ENCODE measurements at regions not wholly inside any gene's neighbourhood (a gene's known extent, or its start where the extent isn't known, plus 50 kb on each side); places are given as distances from the start of the nearest gene placed in this dataset.

DNA sequence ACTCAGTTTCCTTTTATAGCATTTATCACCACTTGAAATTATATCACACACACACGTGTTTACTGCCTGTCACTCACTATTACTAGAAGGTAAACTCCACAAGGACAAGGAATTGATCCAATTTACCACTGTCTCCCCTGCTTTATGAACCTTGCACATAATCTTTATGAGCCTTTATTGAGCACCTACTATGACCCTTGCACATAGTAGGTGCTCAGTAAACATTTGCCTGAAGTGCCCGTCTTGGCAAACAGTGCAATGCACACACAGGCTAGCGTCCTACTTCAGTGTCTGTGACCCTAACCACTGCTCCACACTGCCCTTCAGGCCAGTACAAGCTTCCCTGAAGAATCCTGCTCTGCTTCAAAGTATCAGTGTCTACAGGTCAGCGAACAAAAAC lies 237.7 kb upstream of the TMC3 start:
- no peak for ATAC-seq (replicated peaks in 6 of 8)
- in situ Hi-C loops (cut with MboI; ENCODE audit: low pct_unique_long_range_greater_than_20kb in 2 of 9, low sequenced_read_pairs in 9 of 9, unreplicated experiment in 9 of 9), result no loop called here
- 20 to 100% (median 60%) methylated on average over 1 to 3 of the region's 4 CpGs; no CpG with 5 or more reads in 3 of the 10 experiments for WGBS, 10 experiments
- Histone ChIP-seq H3K27ac (no peak overlapping the region), H3K4me3 (no peak overlapping the region), H3K4me1 (replicated peaks in 1 of 2) (no peaks in the 10 kb centered on the region)

DNA sequence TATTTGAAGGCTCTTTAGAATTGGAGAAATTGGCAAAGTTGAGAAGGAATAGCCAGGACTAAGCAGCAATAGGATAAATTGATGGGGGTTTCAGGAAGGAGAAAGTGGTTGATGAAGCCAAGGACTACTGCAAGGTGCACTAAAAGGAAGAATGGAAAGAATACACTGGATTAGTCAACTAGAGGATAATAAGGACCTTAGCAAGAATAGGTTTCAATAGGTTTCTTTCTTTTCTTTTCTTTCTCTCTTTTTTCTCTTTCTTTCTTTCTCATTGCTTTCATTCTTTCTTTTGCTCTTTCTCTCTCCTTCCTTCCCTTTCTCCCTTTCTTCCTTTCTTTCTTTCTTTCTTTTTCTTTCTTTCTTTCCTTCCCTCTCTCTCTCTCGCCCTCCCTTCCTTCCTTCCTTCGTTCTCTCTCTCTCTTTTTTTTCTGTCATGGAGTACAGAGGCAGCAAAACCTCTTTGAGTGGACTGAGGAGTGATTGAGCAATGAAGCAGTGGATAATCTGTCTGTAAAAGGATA lies 234.4 kb upstream of the TMC3 start:
- in situ Hi-C loops (cut with MboI; ENCODE audit: low pct_unique_long_range_greater_than_20kb in 2 of 9, low sequenced_read_pairs in 9 of 9, unreplicated experiment in 9 of 9), result no loop called here
- Histone ChIP-seq H3K4me1 (replicated peaks in 1 of 2) (no peaks in the 10 kb centered on the region), H3K27ac (no peak overlapping the region), H3K4me3 (no peak overlapping the region)
- 0 to 100% (median 44%) methylated on average over 1 to 2 of the region's 2 CpGs; no CpG with 5 or more reads in 1 of the 10 experiments for WGBS, 10 experiments
- no peak for ATAC-seq (replicated peaks in 6 of 8)

DNA sequence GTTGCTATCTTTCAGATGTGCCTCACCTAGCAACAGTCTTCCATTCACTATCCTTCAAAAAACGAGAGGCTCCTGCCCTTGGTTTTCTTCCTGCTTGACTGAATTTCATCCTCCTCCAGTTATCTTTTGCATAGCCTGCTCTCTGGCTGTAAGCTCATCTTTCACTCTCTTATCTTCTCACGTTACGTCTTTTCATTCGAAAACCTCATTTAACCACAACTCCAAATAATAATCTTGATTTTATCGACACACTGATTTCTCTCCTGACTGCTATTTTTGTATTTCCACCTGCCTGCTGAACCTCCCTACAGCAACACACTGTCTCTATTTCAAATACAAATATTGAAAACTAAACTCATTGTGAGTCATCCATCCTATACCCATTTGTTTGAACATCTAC lies 230.7 kb upstream of the TMC3 start:
- no peak overlapping the region for H3K4me3 ChIP-seq
- H3K27ac ChIP-seq, result no peak overlapping the region
- ATAC-seq (replicated peaks in 6 of 8), result no peak
- in situ Hi-C loops (cut with MboI; ENCODE audit: low pct_unique_long_range_greater_than_20kb in 2 of 9, low sequenced_read_pairs in 9 of 9, unreplicated experiment in 9 of 9), result no loop called here
- H3K4me1 ChIP-seq (replicated peaks in 1 of 2), result no peaks in the 10 kb centered on the region
- 51 to 86% (median 75%) methylated on average over 2 to 5 of the region's 5 CpGs for WGBS, 10 experiments

DNA sequence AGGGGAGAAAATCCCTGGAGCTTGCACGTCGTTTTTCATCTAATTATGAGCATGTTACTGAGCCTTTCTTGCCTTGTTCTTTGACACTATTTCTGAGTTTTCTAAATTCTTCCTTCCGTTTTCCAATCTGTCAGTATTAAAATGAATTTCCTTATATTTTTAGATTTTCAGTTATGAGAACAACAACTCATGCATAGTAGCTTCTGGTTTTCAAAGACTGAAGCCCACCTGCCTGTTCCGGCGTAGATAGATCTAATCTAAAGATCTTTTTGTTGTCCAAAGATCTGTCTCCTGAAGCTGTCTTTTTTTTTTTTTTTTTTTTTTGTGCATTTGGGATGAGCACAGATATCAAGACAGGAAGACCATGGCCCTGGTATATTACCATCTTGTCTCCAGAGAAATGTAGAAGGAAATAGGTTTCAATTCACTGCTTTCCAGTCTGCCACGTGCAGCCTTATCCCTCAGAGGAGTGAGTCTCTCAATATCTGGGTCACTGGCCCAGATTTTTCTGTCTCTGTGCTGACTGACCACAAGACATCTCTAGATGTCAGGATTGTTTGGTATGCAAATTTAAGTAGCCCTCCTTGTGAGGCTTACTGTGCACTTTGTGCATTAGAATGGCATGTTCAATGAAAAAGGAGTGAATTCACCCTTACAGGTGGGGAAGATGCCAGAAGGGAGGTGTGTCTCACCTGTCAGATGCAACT lies 222.3 kb upstream of the TMC3 start:
- Histone ChIP-seq H3K4me3 (no peak overlapping the region), H3K4me1 (replicated peaks in 1 of 2) (no peaks in the 10 kb centered on the region), H3K27ac (no peak overlapping the region)
- WGBS, 10 experiments, result 3 to 97% (median 85%) methylated on average over 2 to 6 of the region's 6 CpGs
- no peak for ATAC-seq (replicated peaks in 6 of 8)
- in situ Hi-C loops (cut with MboI; ENCODE audit: low pct_unique_long_range_greater_than_20kb in 2 of 9, low sequenced_read_pairs in 9 of 9, unreplicated experiment in 9 of 9), result no loop called here

DNA sequence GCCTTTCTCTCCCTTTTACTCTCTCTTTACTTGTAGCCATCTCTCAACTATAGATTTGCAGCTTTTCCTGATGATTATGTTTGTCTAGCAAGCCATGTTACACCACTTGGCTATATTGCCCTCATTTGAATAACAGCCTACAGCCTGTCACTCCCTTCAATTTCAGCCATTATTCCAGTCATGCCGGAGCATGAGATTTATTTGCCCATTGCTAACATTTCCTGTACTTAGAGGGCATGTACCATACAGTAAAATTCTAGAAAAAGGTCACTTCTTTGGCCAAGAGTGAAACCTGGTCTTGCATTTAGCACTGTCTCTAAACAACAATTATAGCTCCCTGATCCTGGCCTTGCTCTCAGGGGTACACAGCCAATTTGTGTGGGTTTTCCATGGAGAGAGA lies 221.7 kb upstream of the TMC3 start:
- 13 to 100% (median 83%) methylated on average over 1 of the region's 1 CpG; no CpG with 5 or more reads in 3 of the 10 experiments for WGBS, 10 experiments
- in situ Hi-C loops (cut with MboI; ENCODE audit: low pct_unique_long_range_greater_than_20kb in 2 of 9, low sequenced_read_pairs in 9 of 9, unreplicated experiment in 9 of 9), result no loop called here

DNA sequence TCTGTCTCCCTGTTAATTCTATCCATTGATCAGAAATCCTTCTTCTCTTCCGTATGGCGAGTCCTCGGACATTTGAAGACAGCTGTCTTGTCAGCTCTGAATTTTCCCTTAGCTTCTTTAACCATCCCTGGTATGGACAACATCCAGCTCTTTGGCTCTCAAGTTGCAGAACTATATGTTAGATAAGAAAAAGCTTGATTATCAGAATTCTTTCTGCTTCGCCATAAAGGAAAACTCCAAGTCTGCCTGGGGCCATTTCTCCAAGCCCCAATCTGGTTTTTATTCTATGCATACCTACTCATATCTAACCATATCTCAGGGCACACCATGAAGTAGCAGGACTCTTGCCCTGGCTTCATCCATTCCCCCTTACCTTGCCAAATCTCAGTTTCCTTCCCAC lies 215.7 kb upstream of the TMC3 start:
- Histone ChIP-seq H3K4me3 (no peak overlapping the region), H3K27ac (no peak overlapping the region), H3K4me1 (replicated peaks in 1 of 2) (no peaks in the 10 kb centered on the region)
- in situ Hi-C loops (cut with MboI; ENCODE audit: low pct_unique_long_range_greater_than_20kb in 2 of 9, low sequenced_read_pairs in 9 of 9, unreplicated experiment in 9 of 9), result no loop called here
- ATAC-seq (replicated peaks in 6 of 8), result no peak
- 67 to 100% (median 97%) methylated on average over 1 to 4 of the region's 4 CpGs; no CpG with 5 or more reads in 1 of the 10 experiments for WGBS, 10 experiments

More for the DNA sequence above, 221.7 kb upstream of the TMC3 start:
- Histone ChIP-seq H3K27ac (no peak overlapping the region), H3K4me3 (no peak overlapping the region), H3K4me1 (replicated peaks in 1 of 2) (no peaks in the 10 kb centered on the region)
- no peak for ATAC-seq (replicated peaks in 6 of 8)

DNA sequence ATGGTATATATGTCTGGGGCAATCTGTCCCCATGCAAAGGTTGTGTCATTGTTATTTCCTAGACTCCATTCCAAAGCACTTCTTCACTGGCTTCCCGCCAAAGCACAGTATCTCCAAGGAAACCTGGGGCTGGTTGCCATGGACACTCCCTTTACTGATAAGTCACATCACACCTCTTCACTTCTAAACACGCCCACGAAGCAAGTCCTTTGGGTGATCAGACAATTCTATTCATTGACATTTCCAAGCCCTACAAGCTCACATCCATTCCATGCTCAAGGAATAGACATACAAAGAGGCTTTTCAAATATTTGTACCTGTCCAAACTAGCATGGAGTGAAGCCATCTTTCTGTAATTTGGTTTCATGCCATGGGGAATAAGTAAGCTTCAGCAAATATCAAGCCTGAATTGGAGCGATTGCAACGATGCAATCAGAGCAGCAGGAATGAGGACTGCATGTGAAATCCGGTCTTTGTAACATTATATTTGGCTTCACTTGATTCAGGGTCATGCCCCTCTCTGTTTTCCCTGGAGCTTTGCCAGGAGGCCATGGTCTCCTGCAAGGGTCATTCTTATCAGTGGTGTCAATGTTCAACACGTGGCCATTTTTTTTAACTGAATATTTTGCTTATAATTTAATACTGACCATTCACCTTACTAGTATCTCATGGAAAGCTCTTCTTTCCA lies 201.6 kb upstream of the TMC3 start:
- 34 to 89% (median 74%) methylated on average over 2 to 7 of the region's 7 CpGs; no CpG with 5 or more reads in 1 of the 10 experiments for WGBS, 10 experiments
- Histone ChIP-seq H3K4me3 (no peak overlapping the region), H3K4me1 (replicated peaks in 1 of 2) (peaks cover 7 to 10% of the 10 kb centered on the region in 2 donors), H3K27ac (no peak overlapping the region)
- peak in 3 of 8 experiments; percentile 49 to 91 (median 63) for ATAC-seq (replicated peaks in 6 of 8)
- in situ Hi-C loops (cut with MboI; ENCODE audit: low pct_unique_long_range_greater_than_20kb in 2 of 9, low sequenced_read_pairs in 9 of 9, unreplicated experiment in 9 of 9), result no loop called here

DNA sequence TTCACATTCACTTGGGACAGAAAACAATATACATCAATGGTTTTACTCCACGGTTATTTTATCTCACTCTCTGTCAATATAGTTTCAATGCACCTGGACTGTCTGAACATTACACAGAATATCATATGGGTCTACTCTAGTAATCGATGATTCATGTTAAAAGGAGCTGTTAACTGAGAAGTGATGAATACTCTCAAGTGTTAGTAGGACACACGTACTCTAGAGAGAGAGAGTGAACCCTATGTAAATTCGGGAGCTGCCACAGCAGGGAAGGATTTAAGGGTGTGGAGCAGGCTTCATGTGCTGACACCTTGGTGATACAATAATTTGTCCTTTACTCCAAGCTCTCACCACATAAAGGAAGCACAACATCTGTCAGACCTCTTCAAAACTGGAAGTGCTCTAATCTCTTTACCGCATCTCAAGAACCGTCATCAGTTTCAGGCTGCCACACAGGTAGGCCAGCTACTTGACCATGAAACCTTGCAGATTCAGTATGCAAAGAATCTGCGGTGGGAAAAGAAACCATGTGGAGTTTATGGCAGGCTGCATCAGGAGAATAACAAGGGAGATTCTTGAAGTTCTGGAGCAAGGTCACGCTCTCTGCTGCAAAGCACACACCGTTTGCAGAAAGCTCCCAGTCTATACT lies 199.2 kb upstream of the TMC3 start:
- in situ Hi-C loops (cut with MboI; ENCODE audit: low pct_unique_long_range_greater_than_20kb in 2 of 9, low sequenced_read_pairs in 9 of 9, unreplicated experiment in 9 of 9), result no loop called here
- WGBS, 10 experiments, result 49 to 95% (median 74%) methylated on average over 2 to 9 of the region's 9 CpGs; no CpG with 5 or more reads in 1 of the 10 experiments
- ATAC-seq (replicated peaks in 6 of 8), result no peak

DNA sequence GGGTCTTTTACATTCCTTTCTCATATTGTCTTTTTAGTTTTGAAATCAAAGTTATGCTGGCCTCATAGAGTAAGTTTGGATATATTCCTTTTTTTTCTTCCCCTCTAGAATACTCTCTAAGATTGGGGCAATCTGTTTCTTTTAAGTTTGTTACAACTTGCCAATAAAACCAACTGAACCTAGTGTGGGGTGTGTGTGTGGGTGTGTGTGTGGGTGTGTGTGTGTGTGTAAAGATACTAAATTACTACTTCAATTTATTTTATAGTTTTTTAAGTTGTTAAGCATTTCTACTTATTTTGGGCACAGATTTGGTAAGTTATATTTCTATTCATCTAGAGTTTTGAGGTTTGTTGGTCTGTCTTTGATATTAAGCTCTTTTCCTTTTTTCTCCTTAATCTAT lies 198.2 kb upstream of the TMC3 start:
- ATAC-seq (replicated peaks in 6 of 8), result no peak
- in situ Hi-C loops (cut with MboI; ENCODE audit: low pct_unique_long_range_greater_than_20kb in 2 of 9, low sequenced_read_pairs in 9 of 9, unreplicated experiment in 9 of 9), result no loop called here
- H3K4me1 ChIP-seq (replicated peaks in 1 of 2), result peaks cover 7 to 16% of the 10 kb centered on the region in 2 donors

More for the DNA sequence above, 199.2 kb upstream of the TMC3 start:
- H3K4me1 ChIP-seq (replicated peaks in 1 of 2), result peaks cover 7 to 16% of the 10 kb centered on the region in 2 donors
- no peak overlapping the region for H3K27ac ChIP-seq
- H3K4me3 ChIP-seq, result no peak overlapping the region

DNA sequence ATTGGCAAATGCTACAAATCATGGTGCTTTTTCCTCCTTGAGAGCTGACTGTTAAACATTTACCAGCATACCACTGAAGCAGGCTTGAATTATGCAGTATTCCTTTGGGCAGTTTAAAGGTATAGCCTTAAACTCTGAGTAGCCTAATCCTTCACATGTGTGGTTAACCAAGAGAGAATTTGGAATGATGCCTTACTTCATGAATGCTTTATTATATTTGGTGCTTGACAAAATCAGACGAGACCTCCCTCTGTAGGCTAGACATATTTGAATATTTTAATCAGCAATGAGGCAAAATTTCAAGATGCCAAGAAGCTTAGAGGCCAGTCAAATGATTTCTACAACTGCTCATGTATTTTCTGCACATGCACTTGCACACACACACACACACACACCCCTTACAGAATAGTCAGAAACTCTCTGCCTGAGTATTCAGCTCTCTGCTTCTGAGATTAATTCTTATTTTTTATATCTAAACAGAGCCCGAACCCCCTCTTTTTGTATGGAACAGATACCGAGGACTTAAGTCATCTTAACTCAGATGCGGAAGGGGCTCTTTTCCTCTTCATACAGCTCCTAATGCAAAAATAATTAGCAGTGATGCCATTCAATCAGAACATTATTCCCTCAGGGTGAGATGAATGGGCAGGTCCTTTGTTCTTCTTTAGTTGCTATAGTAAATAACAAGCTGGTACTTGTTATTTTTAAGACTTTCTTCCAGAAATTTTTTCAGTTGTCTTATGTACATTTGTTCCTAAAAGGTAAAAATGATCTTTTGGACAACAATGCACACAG lies 195.5 kb upstream of the TMC3 start:
- H3K4me1 ChIP-seq (replicated peaks in 1 of 2), result peaks cover 0 to 6% of the 10 kb centered on the region in 2 donors
- ATAC-seq (replicated peaks in 6 of 8), result peak in 3 of 8 experiments; percentile 22 to 27 (median 25)
- in situ Hi-C loops (cut with MboI; ENCODE audit: low pct_unique_long_range_greater_than_20kb in 2 of 9, low sequenced_read_pairs in 9 of 9, unreplicated experiment in 9 of 9), result no loop called here
- 18 to 100% (median 75%) methylated on average over 1 to 4 of the region's 4 CpGs; no CpG with 5 or more reads in 2 of the 10 experiments for WGBS, 10 experiments
- no peak overlapping the region for H3K27ac ChIP-seq
- no peak overlapping the region for H3K4me3 ChIP-seq

More for the DNA sequence above, 198.2 kb upstream of the TMC3 start:
- Histone ChIP-seq H3K27ac (no peak overlapping the region), H3K4me3 (no peak overlapping the region)

DNA sequence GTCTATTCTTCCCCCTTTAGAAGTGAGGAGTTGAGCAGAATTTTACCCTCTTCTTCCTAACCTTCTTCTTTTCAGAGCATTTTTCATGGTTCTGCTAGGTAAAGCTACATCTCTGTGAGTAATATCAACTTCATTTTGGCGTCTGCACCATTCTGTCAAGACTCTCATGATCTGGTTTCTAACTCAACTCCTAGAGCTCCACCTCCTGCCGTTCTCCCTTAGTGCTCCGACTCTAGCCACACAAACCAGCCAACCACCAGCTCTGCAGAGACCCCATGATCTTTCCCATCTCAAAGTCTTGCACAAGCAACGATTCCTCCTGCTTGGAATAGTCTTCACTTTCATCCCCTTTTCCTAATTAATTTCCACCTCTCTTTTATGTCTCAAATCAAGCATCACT lies 193.9 kb upstream of the TMC3 start:
- Histone ChIP-seq H3K4me3 (no peak overlapping the region), H3K4me1 (replicated peaks in 1 of 2) (peaks cover 0 to 6% of the 10 kb centered on the region in 2 donors), H3K27ac (no peak overlapping the region)
- ATAC-seq (replicated peaks in 6 of 8), result no peak
- in situ Hi-C loops (cut with MboI; ENCODE audit: low pct_unique_long_range_greater_than_20kb in 2 of 9, low sequenced_read_pairs in 9 of 9, unreplicated experiment in 9 of 9), result no loop called here
- 39 to 89% (median 60%) methylated on average over 1 to 4 of the region's 4 CpGs for WGBS, 10 experiments

DNA sequence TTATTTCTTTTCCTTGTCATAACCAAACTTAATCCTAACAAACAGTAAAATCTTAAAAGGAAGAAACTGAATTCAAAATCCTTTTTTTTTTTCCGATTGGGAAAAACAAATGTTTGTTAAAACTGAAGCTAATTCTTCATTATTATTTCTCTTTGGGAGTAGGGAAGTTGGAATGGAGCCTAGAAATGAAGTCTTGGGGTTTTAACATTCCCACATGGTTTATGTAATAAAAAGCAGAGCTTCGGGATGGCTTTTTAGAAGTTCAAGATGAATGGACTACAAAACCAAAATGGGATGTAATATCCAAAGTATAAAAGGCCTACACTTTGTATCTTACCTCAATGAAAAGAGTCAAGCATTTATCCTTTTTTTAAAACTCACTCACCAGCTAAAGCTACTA lies 189.0 kb upstream of the TMC3 start:
- Histone ChIP-seq H3K4me3 (no peak overlapping the region), H3K4me1 (replicated peaks in 1 of 2) (no peaks in the 10 kb centered on the region), H3K27ac (no peak overlapping the region)
- WGBS, 10 experiments, result 0 to 100% (median 84%) methylated on average over 1 to 2 of the region's 2 CpGs
- in situ Hi-C loops (cut with MboI; ENCODE audit: low pct_unique_long_range_greater_than_20kb in 2 of 9, low sequenced_read_pairs in 9 of 9, unreplicated experiment in 9 of 9), result no loop called here
- no peak for ATAC-seq (replicated peaks in 6 of 8)

DNA sequence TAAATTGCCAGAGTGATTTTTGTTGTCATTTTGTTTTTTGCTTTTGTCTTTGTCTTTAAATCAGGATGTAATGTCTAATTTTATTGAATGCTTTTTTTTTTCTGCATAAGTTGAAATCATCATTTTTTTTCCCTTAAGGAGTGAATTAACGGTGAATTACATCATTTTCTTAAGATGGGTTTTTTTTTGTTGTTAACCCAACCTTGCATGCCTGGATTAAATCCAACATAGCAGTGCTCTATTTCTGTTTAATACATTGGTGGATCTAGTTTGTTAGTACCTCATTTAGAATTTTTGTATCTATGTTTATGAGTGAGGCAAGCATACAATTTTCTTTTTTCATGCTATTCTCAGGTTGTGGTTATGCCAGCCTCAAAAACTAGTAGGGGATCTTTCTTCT lies 186.4 kb upstream of the TMC3 start:
- H3K4me3 ChIP-seq, result no peak overlapping the region
- no peaks in the 10 kb centered on the region for H3K4me1 ChIP-seq (replicated peaks in 1 of 2)
- in situ Hi-C loops (cut with MboI; ENCODE audit: low pct_unique_long_range_greater_than_20kb in 2 of 9, low sequenced_read_pairs in 9 of 9, unreplicated experiment in 9 of 9), result no loop called here
- WGBS, 10 experiments, result 7 to 100% (median 73%) methylated on average over 1 of the region's 1 CpG
- ATAC-seq (replicated peaks in 6 of 8), result no peak
- H3K27ac ChIP-seq, result no peak overlapping the region

Data from motor neuron (in vitro differentiated cells).